Vagina (tissue), 2 donors: ENCODE measurements at regions not wholly inside any gene's neighbourhood (a gene's known extent, or its start where the extent isn't known, plus 50 kb on each side); places are given as distances from the start of the nearest gene placed in this dataset.

Source experiments
- CTCF ChIP-seq, 3 experiments: fragments of 450-650 bp in 2 of 3; fragments of 200-600 bp in 1 of 3; sonication (generic) in 1 of 3; IDR thresholded peaks; one replicate each; pipeline ENCODE4 v1.5.1; 2017 to 2019; ENCODE audit warnings: antibody characterized with exemption in 3 of 3, mild to moderate bottlenecking in 2 of 3, moderate library complexity in 2 of 3
- POLR2A ChIP-seq, 2 donors: fragments of 450-650 bp; IDR thresholded peaks; one replicate each; pipeline ENCODE4 v1.6.1; 2017; ENCODE audit warnings: antibody characterized with exemption in 2 of 2, mild to moderate bottlenecking in 2 of 2, moderate library complexity in 2 of 2

GRCh38 chrX:39613482-39613995 is 484.2 kb downstream of the BCOR start:
- no peak for TF ChIP-seq CTCF (IDR thresholded peaks at IDR 0.05)
- TF ChIP-seq POLR2A (IDR thresholded peaks at IDR 0.05) = no peak
